ENCODE measurements at regions not wholly inside any gene's neighbourhood (a gene's known extent, or its start where the extent isn't known, plus 50 kb on each side); places are given as distances from the start of the nearest gene placed in this dataset.

GRCh38 chr18:60654298-60654697 lies 281.7 kb upstream of the MC4R start:
- Mint-ChIP-seq H3K9me3 (ENCODE audit: low read depth) (peaks cover 2% of the 10 kb centered on the region), H3K27me3 (no peaks in the 10 kb centered on the region), H3K27ac (no peak overlapping the region), H3K36me3 (no peaks in the 10 kb centered on the region), H3K4me3 (no peak overlapping the region), H3K4me1 (no peaks in the 10 kb centered on the region)
- CTCF ChIA-PET = no interaction called here
- ATAC-seq (no peak), DNase-seq (no peak)

- no peaks in the 10 kb centered on the region for H3K36me3 Mint-ChIP-seq
- no peak for ATAC-seq
- peaks cover 5% of the 10 kb centered on the region for H3K9me3 Mint-ChIP-seq (ENCODE audit: low read depth)
- H3K4me1 Mint-ChIP-seq = no peaks in the 10 kb centered on the region
- no peak overlapping the region for H3K27ac Mint-ChIP-seq
- CTCF ChIA-PET = no interaction called here
- no peaks in the 10 kb centered on the region for H3K27me3 Mint-ChIP-seq
- no peak overlapping the region for H3K4me3 Mint-ChIP-seq
- DNase-seq = no peak
Observed at GRCh38 chr18:60656553-60656952, 284.0 kb upstream of the MC4R start.

DNA sequence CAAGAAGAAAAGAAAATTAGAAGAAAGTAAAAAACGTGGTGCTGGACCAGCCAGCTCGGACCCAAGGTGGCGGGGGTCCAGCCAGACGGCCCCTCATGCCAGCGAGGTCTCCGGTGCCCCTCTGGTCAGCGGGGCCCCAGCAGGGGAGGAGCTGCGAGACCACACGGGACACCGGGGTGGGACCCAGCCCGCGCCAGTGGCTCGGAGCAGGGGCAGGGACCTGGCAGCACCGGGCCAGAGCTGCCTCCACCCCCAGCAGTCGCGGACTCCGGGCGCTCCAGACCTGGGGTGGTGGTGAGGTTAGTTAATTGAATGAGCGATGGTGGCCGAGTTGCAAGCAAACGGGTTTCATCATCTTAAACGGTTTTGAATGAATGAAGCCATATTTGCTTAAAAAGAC lies 289.9 kb upstream of the MC4R start:
- CTCF ChIA-PET = no interaction called here
- no peak for ATAC-seq
- Mint-ChIP-seq H3K27ac (no peak overlapping the region), H3K4me3 (no peak overlapping the region), H3K9me3 (ENCODE audit: low read depth) (peaks cover 12% of the 10 kb centered on the region), H3K36me3 (no peaks in the 10 kb centered on the region), H3K4me1 (no peaks in the 10 kb centered on the region), H3K27me3 (no peaks in the 10 kb centered on the region)
- DNase-seq = no peak

- no peak for DNase-seq
- no peak overlapping the region for H3K27ac Mint-ChIP-seq
- ATAC-seq = no peak
- no peaks in the 10 kb centered on the region for H3K36me3 Mint-ChIP-seq
- no peaks in the 10 kb centered on the region for H3K4me1 Mint-ChIP-seq
- H3K27me3 Mint-ChIP-seq = no peaks in the 10 kb centered on the region
- CTCF ChIA-PET = no interaction called here
- H3K4me3 Mint-ChIP-seq = no peak overlapping the region
- peaks cover 9% of the 10 kb centered on the region for H3K9me3 Mint-ChIP-seq (ENCODE audit: low read depth)
Observed at GRCh38 chr18:60663060-60663989, 290.8 kb upstream of the MC4R start.

DNA sequence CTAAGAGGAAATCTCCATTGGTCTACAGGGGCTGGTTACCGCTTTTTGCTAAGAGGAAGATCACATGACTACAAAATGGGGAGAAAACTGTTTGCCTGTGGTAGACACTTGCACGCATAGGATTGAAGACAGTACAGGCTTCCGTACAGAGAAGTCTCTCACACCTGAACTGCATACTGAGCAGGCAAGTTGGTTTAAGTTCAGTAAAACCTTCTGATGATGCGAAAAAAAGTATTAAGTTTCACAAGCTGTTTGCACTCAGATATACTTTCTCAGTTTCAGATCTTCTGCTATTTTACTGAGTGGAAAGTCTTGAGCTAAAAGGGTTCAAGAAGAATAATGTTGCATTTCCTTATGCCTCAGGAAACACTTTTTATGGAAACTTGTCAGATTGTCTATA lies 292.2 kb upstream of the MC4R start:
- Mint-ChIP-seq H3K9me3 (ENCODE audit: low read depth) (peaks cover 9% of the 10 kb centered on the region), H3K27ac (no peak overlapping the region), H3K36me3 (no peaks in the 10 kb centered on the region), H3K4me1 (no peaks in the 10 kb centered on the region), H3K27me3 (no peaks in the 10 kb centered on the region), H3K4me3 (no peak overlapping the region)
- no peak for ATAC-seq
- CTCF ChIA-PET = no interaction called here
- DNase-seq = no peak

DNA sequence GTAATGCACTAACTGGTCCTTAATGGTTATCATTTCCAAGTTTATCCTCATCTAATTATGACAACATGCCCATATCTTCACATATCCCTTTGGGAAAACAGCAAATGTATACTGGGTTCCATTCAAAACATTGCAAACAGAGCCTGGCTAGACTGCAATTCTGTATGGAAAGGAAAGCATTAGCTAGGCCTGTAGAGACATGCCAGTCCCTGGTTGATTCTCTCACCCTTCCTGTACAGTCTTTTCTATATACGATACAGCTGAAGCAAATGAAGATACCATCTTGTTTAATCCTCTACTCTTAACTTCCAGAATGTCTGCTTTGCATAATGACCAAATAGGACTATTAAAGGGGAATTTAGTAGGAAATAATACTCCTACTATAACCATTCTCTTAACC lies 294.4 kb upstream of the MC4R start:
- no peak overlapping the region for H3K27ac Mint-ChIP-seq
- no peaks in the 10 kb centered on the region for H3K27me3 Mint-ChIP-seq
- ATAC-seq (no peak), DNase-seq (no peak)
- H3K4me3 Mint-ChIP-seq = no peak overlapping the region
- H3K36me3 Mint-ChIP-seq = no peaks in the 10 kb centered on the region
- H3K9me3 Mint-ChIP-seq (ENCODE audit: low read depth) = peaks cover 9% of the 10 kb centered on the region
- H3K4me1 Mint-ChIP-seq = no peaks in the 10 kb centered on the region
- CTCF ChIA-PET = interaction anchor here (0.9 kb wide), 1 partner anchor 466 kb away, joined by 3 read pairs; no protein-coding TSS in a partner anchor

- H3K9me3 Mint-ChIP-seq (ENCODE audit: low read depth) = peaks cover 6% of the 10 kb centered on the region
- CTCF ChIA-PET = no interaction called here
- H3K27ac Mint-ChIP-seq = no peak overlapping the region
Observed at GRCh38 chr18:60668583-60668982, 296.0 kb upstream of the MC4R start.

GRCh38 chr18:60669938-60670337 lies 297.4 kb upstream of the MC4R start:
- H3K27me3 Mint-ChIP-seq = no peaks in the 10 kb centered on the region
- DNase-seq (no peak), ATAC-seq (no peak)
- no peaks in the 10 kb centered on the region for H3K36me3 Mint-ChIP-seq
- H3K4me3 Mint-ChIP-seq = no peak overlapping the region
- no peak overlapping the region for H3K27ac Mint-ChIP-seq
- H3K4me1 Mint-ChIP-seq = no peaks in the 10 kb centered on the region
- CTCF ChIA-PET = no interaction called here
- peaks cover 2% of the 10 kb centered on the region for H3K9me3 Mint-ChIP-seq (ENCODE audit: low read depth)

More at GRCh38 chr18:60668583-60668982, 296.0 kb upstream of the MC4R start:
- no peak for DNase-seq
- no peak overlapping the region for H3K4me3 Mint-ChIP-seq
- ATAC-seq = no peak
- no peaks in the 10 kb centered on the region for H3K36me3 Mint-ChIP-seq
- H3K4me1 Mint-ChIP-seq = no peaks in the 10 kb centered on the region
- H3K27me3 Mint-ChIP-seq = no peaks in the 10 kb centered on the region

GRCh38 chr18:60671021-60671420 lies 298.4 kb upstream of the MC4R start:
- CTCF ChIA-PET = no interaction called here
- Mint-ChIP-seq H3K36me3 (no peaks in the 10 kb centered on the region), H3K4me1 (no peaks in the 10 kb centered on the region), H3K27ac (no peak overlapping the region), H3K9me3 (ENCODE audit: low read depth) (peaks cover 2% of the 10 kb centered on the region), H3K27me3 (no peaks in the 10 kb centered on the region), H3K4me3 (no peak overlapping the region)
- DNase-seq (no peak), ATAC-seq (no peak)

- no peak overlapping the region for H3K27ac Mint-ChIP-seq
- H3K9me3 Mint-ChIP-seq (ENCODE audit: low read depth) = peaks cover 2% of the 10 kb centered on the region
- H3K27me3 Mint-ChIP-seq = no peaks in the 10 kb centered on the region
- H3K4me1 Mint-ChIP-seq = no peaks in the 10 kb centered on the region
- no peaks in the 10 kb centered on the region for H3K36me3 Mint-ChIP-seq
- DNase-seq = no peak
- no peak for ATAC-seq
- CTCF ChIA-PET = no interaction called here
- no peak overlapping the region for H3K4me3 Mint-ChIP-seq
Observed at GRCh38 chr18:60675126-60675525, 302.6 kb upstream of the MC4R start.

- ATAC-seq (no peak), DNase-seq (no peak)
- Mint-ChIP-seq H3K4me1 (no peaks in the 10 kb centered on the region), H3K36me3 (no peaks in the 10 kb centered on the region), H3K27me3 (no peaks in the 10 kb centered on the region), H3K27ac (no peak overlapping the region), H3K9me3 (ENCODE audit: low read depth) (no peaks in the 10 kb centered on the region), H3K4me3 (no peak overlapping the region)
- CTCF ChIA-PET = no interaction called here
Observed at GRCh38 chr18:60675801-60676200, 303.2 kb upstream of the MC4R start.

- Mint-ChIP-seq H3K27ac (no peak overlapping the region), H3K4me1 (no peaks in the 10 kb centered on the region), H3K36me3 (no peaks in the 10 kb centered on the region), H3K4me3 (no peak overlapping the region), H3K9me3 (ENCODE audit: low read depth) (no peaks in the 10 kb centered on the region), H3K27me3 (no peaks in the 10 kb centered on the region)
- DNase-seq = no peak
- ATAC-seq = no peak
- CTCF ChIA-PET = no interaction called here
Observed at GRCh38 chr18:60676815-60677214, 304.2 kb upstream of the MC4R start.

GRCh38 chr18:60684843-60685513 lies 312.4 kb upstream of the MC4R start:
- no peaks in the 10 kb centered on the region for H3K36me3 Mint-ChIP-seq
- DNase-seq (no peak), ATAC-seq (no peak)
- no peaks in the 10 kb centered on the region for H3K9me3 Mint-ChIP-seq (ENCODE audit: low read depth)
- CTCF ChIA-PET = no interaction called here
- no peaks in the 10 kb centered on the region for H3K27me3 Mint-ChIP-seq
- H3K27ac Mint-ChIP-seq = no peak overlapping the region
- no peak overlapping the region for H3K4me3 Mint-ChIP-seq
- no peaks in the 10 kb centered on the region for H3K4me1 Mint-ChIP-seq

GRCh38 chr18:60686142-60686541 lies 313.6 kb upstream of the MC4R start:
- Mint-ChIP-seq H3K4me3 (no peak overlapping the region), H3K4me1 (no peaks in the 10 kb centered on the region), H3K27ac (no peak overlapping the region), H3K9me3 (ENCODE audit: low read depth) (no peaks in the 10 kb centered on the region), H3K27me3 (no peaks in the 10 kb centered on the region), H3K36me3 (no peaks in the 10 kb centered on the region)
- no peak for DNase-seq
- CTCF ChIA-PET = no interaction called here
- no peak for ATAC-seq
